Endothelial cell of umbilical vein (primary cell): ENCODE measurements at regions not wholly inside any gene's neighbourhood (a gene's known extent, or its start where the extent isn't known, plus 50 kb on each side); places are given as distances from the start of the nearest gene placed in this dataset.
"Not testable (repeated sequence)": the region's sequence is repeated elsewhere in the genome, so short reads cannot be mapped to it uniquely, and the experiment has no call there.

Experiments used
- BruUV-seq: library from RNA; stranded (reverse); fragments of 400-500 nt; replicated peaks from 2 replicates; lab custom pipeline; 2021; lab: Mats Ljungman, UMichigan
- CTCF ChIA-PET: fragments of 300-600, 350-600 bp; sonication (Branson Sonifier 250); formaldehyde crosslinking; loops from one replicate; lab custom pipeline; 2021; ENCODE audit warnings: antibody characterized with exemption, inconsistent platforms; lab: Charles Lee
- POLR2A ChIA-PET: fragments of 300-600, 350-600 bp; sonication (Branson Sonifier 250); formaldehyde crosslinking; loops from one replicate; lab custom pipeline; 2021; ENCODE audit warnings: antibody characterized with exemption, inconsistent platforms; lab: Charles Lee
- DNase-seq: peaks from one replicate; pipeline ENCODE4 v3.0.0-alpha.2; 2011; ENCODE audit warnings: low read depth, low spot score
- FAIRE-seq: peaks from 2 replicates; lab custom pipeline; 2011; peaks lifted over from hg19 to GRCh38; lab: Jason Lieb, UNC
- H2AFZ ChIP-seq: 2 replicates; pipeline ENCODE4 v1.6.0; 2012; ENCODE audit warnings: low read depth, low read length, control low read depth, inconsistent platforms
- H3K27ac ChIP-seq: 2 replicates; pipeline ENCODE4 v1.5.1; 2011; ENCODE audit warnings: low read depth, mild to moderate bottlenecking, control low read depth, low read length, moderate library complexity; ENCODE audit not compliant: insufficient read depth
- H3K27me3 ChIP-seq, 2 experiments: 2 replicates each; pipeline versions ENCODE4 v1.6.0 to v1.6.1; 2011; ENCODE audit warnings: low read length in 2 of 2, mixed read lengths in 1 of 2; ENCODE audit not compliant: control insufficient read depth in 2 of 2, insufficient read depth in 2 of 2
- H3K36me3 ChIP-seq, 2 experiments: 2 replicates in 1 of 2; 3 replicates in 1 of 2; pipeline ENCODE4 v1.5.1; 2011; ENCODE audit warnings: low read length in 2 of 2, mild to moderate bottlenecking in 1 of 2, moderate library complexity in 1 of 2; ENCODE audit not compliant: control insufficient read depth in 2 of 2, insufficient read depth in 2 of 2; ENCODE audit errors: extremely low read depth in 1 of 2
- H3K4me1 ChIP-seq: 3 replicates; pipeline ENCODE4 v1.5.1; 2011; ENCODE audit warnings: mild to moderate bottlenecking, low read length; ENCODE audit not compliant: control insufficient read depth, insufficient read depth; ENCODE audit errors: extremely low read depth
- H3K4me2 ChIP-seq: 2 replicates; pipeline ENCODE4 v1.6.1; 2011; ENCODE audit warnings: low read length, control low read depth, mixed read lengths; ENCODE audit not compliant: insufficient read depth
- H3K4me3 ChIP-seq, 3 experiments: fragments of 200-600 bp in 1 of 3; sonication (generic), shearing (Covaris generic) in 1 of 3; replicated peaks in 1 of 3; 2 replicates each; pipeline ENCODE4 v1.5.1; 2011 to 2016; ENCODE audit warnings: control low read depth in 3 of 3, low read length in 3 of 3, mild to moderate bottlenecking in 2 of 3, inconsistent platforms in 1 of 3, low read depth in 1 of 3, moderate library complexity in 1 of 3; ENCODE audit not compliant: insufficient read depth in 1 of 3
- H3K79me2 ChIP-seq: 2 replicates; pipeline ENCODE4 v1.6.0; 2012; ENCODE audit warnings: low read length, inconsistent platforms; ENCODE audit not compliant: control insufficient read depth, insufficient read depth
- H3K9ac ChIP-seq: replicated peaks from 2 replicates; pipeline ENCODE3; 2011; ENCODE audit warnings: low read length, control low read depth; ENCODE audit not compliant: insufficient read depth; ENCODE audit errors: extremely low read depth
- H3K9me1 ChIP-seq: replicated peaks from 3 replicates; pipeline ENCODE4 v1.6.0; 2011; ENCODE audit warnings: mild to moderate bottlenecking, low read length; ENCODE audit not compliant: control insufficient read depth, insufficient read depth; ENCODE audit errors: extremely low read depth
- H3K9me3 ChIP-seq: replicated peaks from 2 replicates; pipeline ENCODE4 v1.5.1; 2012; ENCODE audit warnings: low read length, inconsistent platforms; ENCODE audit not compliant: control insufficient read depth, insufficient read depth
- H4K20me1 ChIP-seq: replicated peaks from 2 replicates; pipeline ENCODE3; 2011; ENCODE audit warnings: mild to moderate bottlenecking, low read length; ENCODE audit not compliant: control insufficient read depth, insufficient read depth; ENCODE audit errors: extremely low read depth
- CTCF ChIP-seq, 2 donors: IDR thresholded peaks; 1 replicate in 1 of 2; 2 replicates in 1 of 2; pipeline ENCODE4 v1.5.1; 2011; ENCODE audit warnings: low read length in 2 of 2, mild to moderate bottlenecking in 2 of 2, moderate library complexity in 2 of 2, control low read depth in 1 of 2, inconsistent platforms in 1 of 2, low read depth in 1 of 2; ENCODE audit not compliant: insufficient read depth in 1 of 2; ENCODE audit errors: extremely low read depth in 1 of 2
- EZH2 ChIP-seq: IDR thresholded peaks from 2 replicates; pipeline ENCODE4 v1.6.1; 2012; ENCODE audit warnings: borderline replicate concordance, low read depth, mild to moderate bottlenecking, moderate library complexity, low read length, inconsistent platforms; ENCODE audit not compliant: severe bottlenecking
- FOS ChIP-seq: IDR thresholded peaks from 2 replicates; pipeline ENCODE4 v1.6.1; 2011; ENCODE audit warnings: mild to moderate bottlenecking, low read length, moderate library complexity, borderline replicate concordance; ENCODE audit not compliant: insufficient read depth
- GATA2 ChIP-seq: IDR thresholded peaks from 2 replicates; pipeline ENCODE4 v1.7.0; 2011; ENCODE audit warnings: low read depth, mild to moderate bottlenecking, moderate library complexity, mixed read lengths, low read length; ENCODE audit not compliant: insufficient read length, insufficient read depth
- JUN ChIP-seq: IDR thresholded peaks from 2 replicates; pipeline ENCODE4 v1.6.1; 2011; ENCODE audit warnings: borderline replicate concordance, low read depth; ENCODE audit not compliant: insufficient read length, insufficient read depth
- MAX ChIP-seq: IDR thresholded peaks from 2 replicates; pipeline ENCODE4 v1.6.1; 2011; ENCODE audit not compliant: insufficient read depth, insufficient read length
- MYC ChIP-seq: IDR thresholded peaks from one replicate; pipeline ENCODE4 v1.6.1; 2011; ENCODE audit warnings: mild to moderate bottlenecking, low read depth, low read length
- POLR2A ChIP-seq: IDR thresholded peaks from 2 replicates; pipeline ENCODE4 v1.6.1; 2012; ENCODE audit warnings: low read depth, mild to moderate bottlenecking, control low read depth, low read length
- POLR2AphosphoS5 ChIP-seq: IDR thresholded peaks from 2 replicates; pipeline ENCODE4 v1.6.1; 2012; ENCODE audit warnings: low read depth, mild to moderate bottlenecking, control low read depth, low read length, moderate library complexity; ENCODE audit not compliant: insufficient read depth
- dilution Hi-C: fragments of 300-500 bp; cut with MboI; formaldehyde crosslinking; loops from one replicate; pipeline ENCODE4 v1.15.0; 2019; ENCODE audit warnings: low sequenced_read_pairs; ENCODE audit not compliant: extremely low pct_ligation_motif_present
- intact Hi-C: fragments of 100-400 bp; cut with micrococcal nuclease; formaldehyde crosslinking; loops from one replicate; pipeline ENCODE4 v1.10.0; 2022

GRCh38 chr1:29798699-29799566, 562.6 kb downstream of the PTPRU start:
- CTCF ChIA-PET: no interaction called here
- intact Hi-C loops (no loop called here), dilution Hi-C loops (no loop called here)
- DNase-seq (no peak), FAIRE-seq (no peak)
- no peaks in the 10 kb centered on the region for H4K20me1 ChIP-seq
- H2AFZ ChIP-seq: no peak overlapping the region
- no peak overlapping the region for H3K9ac ChIP-seq
- no peak overlapping the region for H3K4me2 ChIP-seq
- H3K79me2 ChIP-seq: no peaks in the 10 kb centered on the region
- H3K36me3 ChIP-seq: no peaks in the 10 kb centered on the region
- POLR2A ChIA-PET: no interaction called here
- no peak overlapping the region for H3K4me3 ChIP-seq
- H3K9me1 ChIP-seq: no peaks in the 10 kb centered on the region
- H3K4me1 ChIP-seq: no peaks in the 10 kb centered on the region
- H3K27ac ChIP-seq: no peak overlapping the region
- H3K9me3 ChIP-seq: no peaks in the 10 kb centered on the region
- no peaks in the 10 kb centered on the region for H3K27me3 ChIP-seq
- TF ChIP-seq MYC: no peak
- TF ChIP-seq CTCF (IDR thresholded peaks at IDR 0.05; ENCODE audit: extremely low read depth in 1 of 2, insufficient read depth in 1 of 2, low read depth in 1 of 2, low read length in 2 of 2): no peak
- no peak for TF ChIP-seq MAX
- no peak for TF ChIP-seq POLR2AphosphoS5
- TF ChIP-seq EZH2: no peak
- TF ChIP-seq GATA2: no peak
- TF ChIP-seq JUN: no peak
- no peak for TF ChIP-seq FOS
- no peak for TF ChIP-seq POLR2A
- BruUV-seq: no TSS peak

- H3K9me3 ChIP-seq, H3K9me1 ChIP-seq, H3K4me2 ChIP-seq, DNase-seq, H3K36me3 ChIP-seq, H2AFZ ChIP-seq, H3K27me3 ChIP-seq, intact Hi-C loops, H3K79me2 ChIP-seq, dilution Hi-C loops, H3K9ac ChIP-seq, H3K4me3 ChIP-seq, H3K27ac ChIP-seq, H4K20me1 ChIP-seq, FAIRE-seq, H3K4me1 ChIP-seq, POLR2A ChIA-PET, BruUV-seq: not testable (repeated sequence)
- CTCF ChIA-PET: interaction anchor here (0.6 kb wide), 1 partner anchor 583 kb away, joined by 3 read pairs; no protein-coding TSS in a partner anchor
Observed at GRCh38 chr1:29797125-29797524, 560.8 kb downstream of the PTPRU start.

GRCh38 chr1:29795965-29796364, 559.6 kb downstream of the PTPRU start:
- H3K4me3 ChIP-seq, H4K20me1 ChIP-seq, H3K27ac ChIP-seq, H3K27me3 ChIP-seq, H3K4me2 ChIP-seq, intact Hi-C loops, dilution Hi-C loops, H3K9me3 ChIP-seq, H3K9ac ChIP-seq, POLR2A ChIA-PET, H3K36me3 ChIP-seq, BruUV-seq, H3K9me1 ChIP-seq, FAIRE-seq, DNase-seq, CTCF ChIA-PET, H2AFZ ChIP-seq, H3K4me1 ChIP-seq, H3K79me2 ChIP-seq: not testable (repeated sequence)
